ENCODE measurements at regions not wholly inside any gene's neighbourhood (a gene's known extent, or its start where the extent isn't known, plus 50 kb on each side); places are given as distances from the start of the nearest gene placed in this dataset.
A peak's percentile ranks its signal among the peaks of the same experiment; 100 is the strongest.

GRCh38 chr12:68102731-68103130, 56.8 kb downstream of the IFNG start:
- no peak for DNase-seq

GRCh38 chr12:68102163-68102562, 57.4 kb downstream of the IFNG start:
- DNase-seq = no peak

- DNase-seq = peak; percentile 78
Measured at GRCh38 chr12:68100241-68100640, 59.3 kb downstream of the IFNG start.

- no peak for DNase-seq
Measured at GRCh38 chr12:68098939-68099338, 60.6 kb downstream of the IFNG start.

- DNase-seq = no peak
Measured at GRCh38 chr12:68097386-68097785, 62.2 kb downstream of the IFNG start.

GRCh38 chr12:68094645-68095395, 64.7 kb downstream of the IFNG start:
- DNase-seq = no peak

GRCh38 chr12:68094195-68094594, 65.3 kb downstream of the IFNG start:
- no peak for DNase-seq

- no peak for DNase-seq
Measured at GRCh38 chr12:68092976-68093375, 66.6 kb downstream of the IFNG start.

- DNase-seq = no peak
Measured at GRCh38 chr12:68089101-68089500, 70.4 kb downstream of the IFNG start.

GRCh38 chr12:68086019-68086603, 73.4 kb downstream of the IFNG start:
- DNase-seq = peak; percentile 70

GRCh38 chr12:68081561-68081960, 78.0 kb downstream of the IFNG start:
- no peak for DNase-seq

- no peak for DNase-seq
Measured at GRCh38 chr12:68080577-68080976, 79.0 kb downstream of the IFNG start.

GRCh38 chr12:68078737-68079136, 80.8 kb downstream of the IFNG start:
- peak; percentile 74 for DNase-seq

GRCh38 chr12:68075416-68075815, 84.1 kb downstream of the IFNG start:
- DNase-seq = no peak

- peak; percentile 59 for DNase-seq
Measured at GRCh38 chr12:68074306-68075027, 85.1 kb downstream of the IFNG start.

GRCh38 chr12:68070957-68071356, 81.7 kb downstream of the IFNG-AS1 start:
- no peak for DNase-seq

Data from islet precursor cell (in vitro differentiated cells).